ENCODE measurements at regions not wholly inside any gene's neighbourhood (a gene's known extent, or its start where the extent isn't known, plus 50 kb on each side); places are given as distances from the start of the nearest gene placed in this dataset.
A peak's percentile ranks its signal among the peaks of the same experiment; 100 is the strongest.

DNA sequence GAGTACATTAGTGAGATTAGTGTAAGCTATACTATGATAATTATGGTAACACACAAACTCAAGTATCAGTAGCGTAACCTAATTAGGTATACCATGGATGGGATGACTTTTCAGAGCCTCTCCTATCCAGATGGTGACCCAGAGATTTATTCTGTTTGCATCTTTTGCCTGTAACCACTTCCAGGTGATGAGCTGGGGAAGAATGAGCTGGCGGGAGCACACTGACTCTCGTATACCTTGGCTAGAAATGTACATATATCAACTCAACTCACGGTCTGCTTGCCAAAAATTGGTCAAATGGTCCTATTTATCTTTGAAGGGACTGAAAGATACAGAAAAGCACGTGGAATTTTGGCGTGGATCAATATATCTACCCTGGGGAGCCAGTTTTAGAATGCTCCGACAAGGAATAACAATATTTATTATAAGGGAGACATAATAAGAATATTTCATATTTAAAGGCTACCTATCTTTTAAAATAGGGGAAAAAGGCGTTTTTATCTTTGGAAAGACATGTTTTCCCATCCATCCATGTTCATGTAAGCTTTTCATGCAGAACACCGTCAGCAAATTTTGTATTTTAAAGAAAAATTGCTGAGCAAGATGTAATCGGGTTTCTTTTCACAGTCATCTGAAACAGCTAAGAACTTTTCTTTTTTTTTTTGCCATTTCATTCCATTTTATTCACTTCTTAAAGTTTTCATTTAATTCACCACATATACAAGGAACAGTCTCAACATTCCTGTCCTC lies 502.6 kb upstream of the CBLB start:
- DNase-seq (ENCODE audit: insufficient read length) = no peak
- no peak for TF ChIP-seq POLR2AphosphoS5 (IDR thresholded peaks at IDR 0.05; ENCODE audit: low read depth, low read length)
- TF ChIP-seq POLR2A (IDR thresholded peaks at IDR 0.05; ENCODE audit: low read depth, low read length) = no peak
- TF ChIP-seq TAF1 (IDR thresholded peaks at IDR 0.05; ENCODE audit: borderline replicate concordance, low read depth, low read length) = no peak
- peak; percentile 14 for FAIRE-seq

DNA sequence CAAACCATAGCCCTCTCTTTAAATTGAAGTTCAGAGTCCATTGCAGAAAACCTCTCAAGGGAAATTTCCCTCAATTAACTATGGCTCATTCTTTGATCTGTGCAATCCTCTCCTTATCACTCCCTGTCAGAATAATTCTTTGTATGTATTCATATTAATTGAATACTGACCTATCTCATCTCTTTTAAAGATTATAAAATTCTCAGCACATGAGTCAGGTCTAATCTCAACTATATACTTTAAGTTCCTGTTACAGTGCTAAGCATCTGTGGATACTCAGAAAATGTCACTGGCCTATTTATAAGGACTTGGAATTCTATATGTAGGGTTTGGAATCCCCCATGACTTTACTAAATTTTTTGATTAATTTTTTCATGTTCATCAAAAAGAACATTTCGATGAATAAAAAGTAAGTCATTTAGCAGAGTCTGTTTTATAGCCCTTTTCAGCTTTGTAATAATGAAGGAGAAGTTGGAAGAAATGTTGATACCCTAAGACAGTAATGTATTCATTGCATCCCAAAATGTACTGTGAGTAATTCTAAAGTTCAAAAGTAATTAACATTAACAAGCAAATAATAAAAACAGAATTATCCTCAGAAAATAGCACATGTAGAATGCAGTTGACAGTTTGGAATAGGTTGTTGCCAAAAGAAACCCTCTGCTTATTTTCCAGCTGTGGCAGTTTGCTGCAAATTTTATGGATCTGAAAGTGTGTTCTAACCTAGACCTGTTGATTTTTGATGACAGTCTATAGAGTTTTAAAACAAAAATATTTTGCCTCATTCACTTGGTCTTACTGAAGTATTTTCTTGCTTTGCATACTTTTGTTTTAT lies 503.4 kb upstream of the CBLB start:
- TF ChIP-seq POLR2AphosphoS5 (IDR thresholded peaks at IDR 0.05; ENCODE audit: low read depth, low read length) (no peak), POLR2A (IDR thresholded peaks at IDR 0.05; ENCODE audit: low read depth, low read length) (no peak), TAF1 (IDR thresholded peaks at IDR 0.05; ENCODE audit: borderline replicate concordance, low read depth, low read length) (no peak)
- FAIRE-seq (no peak), DNase-seq (ENCODE audit: insufficient read length) (no peak)

DNA sequence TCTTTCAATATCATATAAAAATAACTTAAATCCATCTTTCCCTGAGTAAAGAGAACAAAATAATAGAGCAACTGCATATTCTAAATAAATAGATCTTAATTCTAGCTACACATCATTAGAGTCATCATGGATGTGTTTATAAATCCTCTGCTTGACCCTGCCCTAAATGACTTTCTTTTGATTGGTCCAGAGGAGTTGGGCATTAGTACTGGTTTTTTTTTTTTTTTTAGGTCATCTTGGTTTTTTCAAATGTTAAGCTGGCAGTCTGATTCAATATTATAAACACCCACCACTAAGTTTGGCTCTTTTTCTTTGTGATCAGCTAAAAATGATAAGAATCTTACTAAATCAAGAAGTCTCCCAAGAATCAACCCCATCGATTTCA lies 504.0 kb upstream of the CBLB start:
- no peak for FAIRE-seq
- no peak for TF ChIP-seq TAF1 (IDR thresholded peaks at IDR 0.05; ENCODE audit: borderline replicate concordance, low read depth, low read length)
- no peak for TF ChIP-seq POLR2A (IDR thresholded peaks at IDR 0.05; ENCODE audit: low read depth, low read length)
- no peak for TF ChIP-seq POLR2AphosphoS5 (IDR thresholded peaks at IDR 0.05; ENCODE audit: low read depth, low read length)

DNA sequence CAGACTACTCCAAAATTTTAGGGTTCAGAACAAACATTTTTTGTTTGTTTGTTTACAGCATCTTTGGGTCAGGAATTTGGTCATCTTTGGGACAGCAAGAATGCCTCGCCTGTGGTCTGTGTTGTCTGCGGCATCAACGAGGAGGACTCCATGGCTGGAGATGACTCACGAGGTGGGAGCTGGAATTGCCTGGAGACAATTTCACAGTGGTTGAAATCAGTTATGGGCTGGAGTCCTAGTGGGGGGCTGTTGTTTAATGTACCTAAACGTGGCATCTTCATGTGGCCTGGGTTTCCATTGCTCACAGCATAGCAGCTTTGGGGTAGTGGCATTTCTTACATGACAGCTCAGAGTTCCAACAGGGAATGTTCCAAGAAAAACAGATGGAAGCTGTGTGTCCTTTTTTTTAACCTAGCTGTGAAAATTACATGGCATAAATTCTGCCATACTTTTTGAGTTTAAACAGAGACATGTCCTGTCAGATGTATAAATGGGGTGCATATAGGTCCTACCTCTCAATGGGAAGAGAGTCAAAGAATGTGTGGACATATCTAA lies 507.3 kb upstream of the CBLB start:
- FAIRE-seq (no peak), DNase-seq (ENCODE audit: insufficient read length) (no peak)
- no peak for TF ChIP-seq TAF1 (IDR thresholded peaks at IDR 0.05; ENCODE audit: borderline replicate concordance, low read depth, low read length)
- no peak for TF ChIP-seq POLR2A (IDR thresholded peaks at IDR 0.05; ENCODE audit: low read depth, low read length)
- no peak for TF ChIP-seq POLR2AphosphoS5 (IDR thresholded peaks at IDR 0.05; ENCODE audit: low read depth, low read length)

More for the DNA sequence above, 504.0 kb upstream of the CBLB start:
- DNase-seq (ENCODE audit: insufficient read length) = no peak

DNA sequence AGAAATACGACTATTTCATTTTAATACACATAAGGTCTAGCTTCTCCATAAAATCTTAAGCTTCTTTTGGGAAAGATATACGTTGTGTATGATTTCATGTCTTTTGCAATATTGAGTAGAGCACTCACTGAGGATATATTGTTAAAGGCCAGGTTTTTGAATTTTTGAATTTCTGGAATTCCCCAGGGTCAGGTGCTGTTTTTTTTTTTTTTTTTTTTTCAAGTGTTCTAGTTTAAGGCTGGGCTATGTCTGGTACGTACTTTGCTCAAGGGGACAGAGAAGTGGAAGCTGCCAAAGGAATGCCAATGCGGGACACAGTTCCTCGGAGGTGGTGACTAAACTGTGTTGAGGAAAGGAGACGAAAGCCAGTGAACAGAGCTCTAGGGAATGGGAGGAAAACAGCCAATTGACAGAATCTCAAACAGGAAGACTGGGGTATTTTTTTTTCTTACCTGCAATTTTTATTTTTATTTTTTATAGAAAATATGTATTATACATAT lies 510.5 kb upstream of the CBLB start:
- TF ChIP-seq POLR2A (IDR thresholded peaks at IDR 0.05; ENCODE audit: low read depth, low read length) = no peak
- no peak for TF ChIP-seq TAF1 (IDR thresholded peaks at IDR 0.05; ENCODE audit: borderline replicate concordance, low read depth, low read length)
- no peak for TF ChIP-seq POLR2AphosphoS5 (IDR thresholded peaks at IDR 0.05; ENCODE audit: low read depth, low read length)
- DNase-seq (ENCODE audit: insufficient read length) (no peak), FAIRE-seq (no peak)

DNA sequence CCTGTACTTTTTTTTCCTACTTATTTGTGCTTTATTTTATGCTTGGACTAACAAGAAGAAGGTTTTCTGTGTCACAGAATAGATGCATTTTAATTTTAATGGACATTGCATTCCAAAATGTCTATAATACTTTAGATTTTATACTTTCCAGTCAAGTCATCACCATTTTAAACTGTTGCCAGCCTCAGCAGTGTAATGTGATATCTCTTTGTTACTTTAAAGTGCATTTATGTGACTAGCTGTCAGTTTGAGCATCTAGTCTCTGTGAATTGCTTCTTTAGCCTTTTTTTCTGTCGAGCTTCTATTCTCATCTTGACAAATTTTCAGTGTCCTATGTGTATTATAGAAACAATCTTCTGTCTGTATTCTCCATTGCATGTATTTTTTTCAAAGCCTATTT lies 511.4 kb upstream of the CBLB start:
- TF ChIP-seq POLR2A (IDR thresholded peaks at IDR 0.05; ENCODE audit: low read depth, low read length) (no peak), TAF1 (IDR thresholded peaks at IDR 0.05; ENCODE audit: borderline replicate concordance, low read depth, low read length) (no peak), POLR2AphosphoS5 (IDR thresholded peaks at IDR 0.05; ENCODE audit: low read depth, low read length) (no peak)
- DNase-seq (ENCODE audit: insufficient read length) (no peak), FAIRE-seq (no peak)

DNA sequence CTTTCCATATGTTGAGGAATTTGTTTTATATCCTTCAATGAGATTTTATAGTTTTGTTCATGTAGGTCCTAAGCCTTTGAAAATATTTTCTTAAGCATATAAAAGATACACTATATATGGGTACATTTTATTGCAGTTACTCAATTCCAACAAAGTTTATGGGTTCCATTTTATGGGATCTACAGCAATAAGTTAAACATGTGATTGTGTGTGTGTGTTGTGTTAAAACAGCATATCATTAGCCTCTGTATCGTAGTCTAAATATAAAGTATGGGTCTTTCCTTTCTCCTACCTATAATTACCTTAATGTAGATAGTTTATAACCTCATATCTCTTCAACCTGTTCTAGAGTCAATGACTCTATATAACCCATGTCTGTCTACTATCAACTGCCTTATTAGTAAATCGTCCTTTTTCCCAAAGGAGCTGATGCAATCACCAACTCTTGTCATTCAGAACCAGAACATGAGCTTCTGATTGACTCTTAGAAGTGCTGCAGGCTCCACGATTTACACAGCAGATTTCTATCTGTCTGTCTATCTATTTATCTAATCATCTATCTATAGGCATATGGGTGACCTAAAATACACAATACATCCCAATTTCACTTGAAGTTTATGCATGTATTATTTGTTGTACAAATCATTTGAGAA lies 512.6 kb upstream of the CBLB start:
- DNase-seq (ENCODE audit: insufficient read length) (no peak), FAIRE-seq (no peak)
- TF ChIP-seq POLR2AphosphoS5 (IDR thresholded peaks at IDR 0.05; ENCODE audit: low read depth, low read length) (no peak), POLR2A (IDR thresholded peaks at IDR 0.05; ENCODE audit: low read depth, low read length) (no peak), TAF1 (IDR thresholded peaks at IDR 0.05; ENCODE audit: borderline replicate concordance, low read depth, low read length) (no peak)

DNA sequence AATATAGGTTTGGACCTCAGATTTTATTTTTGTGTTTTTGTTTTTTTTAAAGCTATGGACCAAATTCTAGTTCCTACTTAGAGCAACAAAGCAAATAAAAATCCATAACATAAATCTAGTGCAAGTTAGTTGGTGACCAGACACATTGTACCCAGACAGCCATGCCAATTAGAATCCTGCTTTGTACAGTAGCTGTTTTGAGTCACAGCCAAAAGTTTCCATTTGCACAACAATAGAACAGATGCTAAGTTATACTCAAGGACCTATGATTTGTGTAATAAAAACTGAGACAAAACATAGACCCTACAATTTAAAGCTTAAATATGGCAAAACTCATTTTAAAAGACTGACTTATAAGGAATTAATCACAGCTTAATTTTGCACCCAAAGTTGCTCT lies 513.1 kb upstream of the CBLB start:
- FAIRE-seq = no peak
- DNase-seq (ENCODE audit: insufficient read length) = no peak
- no peak for TF ChIP-seq POLR2AphosphoS5 (IDR thresholded peaks at IDR 0.05; ENCODE audit: low read depth, low read length)
- TF ChIP-seq TAF1 (IDR thresholded peaks at IDR 0.05; ENCODE audit: borderline replicate concordance, low read depth, low read length) = no peak
- no peak for TF ChIP-seq POLR2A (IDR thresholded peaks at IDR 0.05; ENCODE audit: low read depth, low read length)

DNA sequence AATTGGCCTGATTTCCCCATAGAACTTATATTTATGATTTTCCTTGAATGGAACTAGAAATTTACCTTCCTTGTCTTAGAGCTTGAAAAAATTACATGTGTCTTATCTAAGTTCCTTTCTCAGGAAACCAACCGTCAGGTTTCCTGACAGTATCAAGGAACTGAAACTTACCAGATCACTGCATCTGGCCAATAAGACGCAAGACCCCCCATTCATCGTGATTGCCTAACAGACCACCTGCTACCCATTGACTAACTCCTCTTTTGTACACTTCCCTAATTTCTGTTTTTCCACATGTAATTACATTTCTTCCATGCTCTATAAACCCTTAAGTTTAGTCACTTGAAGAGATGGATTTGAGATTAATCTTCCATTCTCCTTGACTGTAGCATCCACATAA lies 517.2 kb upstream of the CBLB start:
- TF ChIP-seq POLR2A (IDR thresholded peaks at IDR 0.05; ENCODE audit: low read depth, low read length) (no peak), TAF1 (IDR thresholded peaks at IDR 0.05; ENCODE audit: borderline replicate concordance, low read depth, low read length) (no peak), POLR2AphosphoS5 (IDR thresholded peaks at IDR 0.05; ENCODE audit: low read depth, low read length) (no peak)
- no peak for FAIRE-seq
- no peak for DNase-seq (ENCODE audit: insufficient read length)

DNA sequence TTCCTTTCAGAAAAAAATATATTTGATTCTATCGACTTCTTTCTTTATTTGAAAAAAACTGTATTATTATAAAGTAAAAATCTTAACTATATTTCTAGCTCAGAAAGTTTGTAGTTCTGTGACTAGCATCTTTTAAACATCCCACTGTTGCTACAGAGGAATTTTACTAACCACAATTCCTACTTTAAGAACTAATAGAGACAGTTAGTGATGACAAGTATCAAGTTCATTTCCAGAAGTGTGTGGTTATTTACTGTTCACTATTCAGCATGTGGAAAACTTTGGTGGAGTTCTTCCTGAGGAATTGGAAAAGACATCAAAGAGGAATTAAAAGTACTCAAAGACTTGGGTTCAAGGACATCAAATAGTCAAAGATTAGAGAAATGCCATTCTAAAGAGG lies 524.1 kb upstream of the CBLB start:
- FAIRE-seq (no peak), DNase-seq (ENCODE audit: insufficient read length) (no peak)
- TF ChIP-seq TAF1 (IDR thresholded peaks at IDR 0.05; ENCODE audit: borderline replicate concordance, low read depth, low read length) (no peak), POLR2A (IDR thresholded peaks at IDR 0.05; ENCODE audit: low read depth, low read length) (no peak), POLR2AphosphoS5 (IDR thresholded peaks at IDR 0.05; ENCODE audit: low read depth, low read length) (no peak)

DNA sequence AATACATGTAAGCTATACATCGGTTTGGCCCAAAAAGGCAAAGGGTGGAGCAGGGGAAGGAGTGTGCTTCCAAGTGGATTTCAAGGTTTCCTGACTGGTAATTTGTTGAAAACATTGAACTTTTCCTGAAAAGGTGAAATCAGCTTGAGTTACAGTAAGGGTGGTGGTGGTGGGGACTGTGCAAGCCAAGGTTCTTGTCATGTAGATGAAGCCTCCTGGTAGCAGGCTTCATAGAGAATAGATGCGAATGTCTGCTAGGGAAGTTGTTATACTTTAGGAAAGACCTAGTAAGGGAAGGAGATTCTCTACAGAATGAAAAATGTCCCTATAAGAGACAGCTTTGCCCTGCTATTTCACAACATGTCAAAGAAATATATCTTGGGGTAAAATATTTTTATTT lies 528.2 kb upstream of the CBLB start:
- TF ChIP-seq POLR2AphosphoS5 (IDR thresholded peaks at IDR 0.05; ENCODE audit: low read depth, low read length) (no peak), TAF1 (IDR thresholded peaks at IDR 0.05; ENCODE audit: borderline replicate concordance, low read depth, low read length) (no peak), POLR2A (IDR thresholded peaks at IDR 0.05; ENCODE audit: low read depth, low read length) (no peak)
- no peak for DNase-seq (ENCODE audit: insufficient read length)
- FAIRE-seq = no peak

Data from GM12892 (cell line).